ENCODE measurements at regions not wholly inside any gene's neighbourhood (a gene's known extent, or its start where the extent isn't known, plus 50 kb on each side); places are given as distances from the start of the nearest gene placed in this dataset.

- TF ChIP-seq POLR2AphosphoS5 (IDR thresholded peaks at IDR 0.05; ENCODE audit: low read depth, low read length), result no peak
- TF ChIP-seq PAX5 (IDR thresholded peaks at IDR 0.05; ENCODE audit: insufficient read depth, low read length, severe bottlenecking), result no peak
- no peak for TF ChIP-seq POLR2A (IDR thresholded peaks at IDR 0.05; ENCODE audit: low read depth, low read length)
- no peak for TF ChIP-seq TAF1 (IDR thresholded peaks at IDR 0.05; ENCODE audit: low read depth, low read length)
- TF ChIP-seq SPI1 (IDR thresholded peaks at IDR 0.05; ENCODE audit: low read depth, low read length), result peak; percentile 1; the same call in 1 of the 2 replicates
- no peak for TF ChIP-seq POU2F2 (IDR thresholded peaks at IDR 0.05; ENCODE audit: low read depth, low read length)
Measured at GRCh38 chr21:17390569-17390968, 122.3 kb upstream of the CXADR start.
